HG02938 (cell line): ENCODE measurements at regions not wholly inside any gene's neighbourhood (a gene's known extent, or its start where the extent isn't known, plus 50 kb on each side); places are given as distances from the start of the nearest gene placed in this dataset.

ENCODE experiments used
- ATAC-seq: cut with Tn5 transposase; IDR thresholded peaks from one replicate; pipeline ENCODE4 v1.9.1; 2021; ENCODE audit warnings: mild to moderate bottlenecking, moderate library complexity; ENCODE audit not compliant: unreplicated experiment

DNA sequence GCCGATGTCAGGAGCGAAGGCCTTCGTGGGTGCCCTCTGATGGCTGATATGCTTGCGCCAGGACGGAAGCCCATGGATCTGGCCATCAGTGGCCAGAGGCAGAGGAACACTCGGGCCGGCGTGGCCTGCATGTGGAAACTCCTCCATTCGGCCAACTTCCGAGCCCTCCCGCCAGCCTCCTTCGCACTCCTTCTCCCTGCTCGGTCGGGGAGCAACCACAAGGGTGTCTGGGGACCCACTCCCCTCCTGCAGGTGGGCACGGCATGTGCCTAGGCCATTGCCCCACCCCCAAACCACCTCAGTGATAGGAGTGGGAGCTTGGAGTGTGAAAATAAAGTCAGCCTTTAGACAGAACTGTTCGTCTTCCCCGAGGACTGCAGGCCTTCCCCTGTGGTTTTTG, 231.3 kb downstream of the BCL11B start:
- ATAC-seq: no peak

DNA sequence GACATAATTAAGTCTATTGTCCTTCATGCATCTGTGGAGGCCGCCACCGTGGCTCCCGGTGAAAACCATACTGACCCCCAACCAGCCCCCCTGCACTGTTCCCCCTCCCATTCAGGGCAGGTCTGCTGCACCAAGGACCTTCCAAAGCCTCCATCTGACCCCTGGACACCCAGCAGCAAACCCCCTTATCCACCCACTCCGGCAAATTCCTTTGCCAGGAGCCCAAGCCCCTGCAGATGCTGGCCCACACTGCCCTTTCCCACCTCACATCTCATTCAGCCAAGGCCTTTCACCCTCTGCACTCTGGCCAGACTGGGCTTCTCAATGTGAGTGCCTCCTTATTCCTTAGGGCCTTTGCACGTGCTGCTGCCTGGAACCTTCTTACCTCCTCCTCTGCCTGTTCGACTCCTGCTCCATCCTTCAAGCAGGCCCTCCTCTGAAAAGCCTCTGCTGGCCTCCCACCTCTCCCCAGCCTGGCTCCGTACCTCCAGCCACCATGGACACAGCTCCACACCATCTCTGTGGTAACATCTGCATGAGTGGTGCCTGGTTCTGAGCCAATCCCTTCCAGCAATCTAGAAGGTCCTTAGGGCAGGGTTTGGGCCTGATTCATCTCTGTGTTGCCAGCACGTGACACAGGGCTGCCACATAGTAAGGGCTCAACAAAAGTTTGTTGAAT, 230.7 kb downstream of the BCL11B start:
- ATAC-seq: no peak

GRCh38 chr14:99041820-99042174, 230.2 kb downstream of the BCL11B start:
- ATAC-seq: no peak

DNA sequence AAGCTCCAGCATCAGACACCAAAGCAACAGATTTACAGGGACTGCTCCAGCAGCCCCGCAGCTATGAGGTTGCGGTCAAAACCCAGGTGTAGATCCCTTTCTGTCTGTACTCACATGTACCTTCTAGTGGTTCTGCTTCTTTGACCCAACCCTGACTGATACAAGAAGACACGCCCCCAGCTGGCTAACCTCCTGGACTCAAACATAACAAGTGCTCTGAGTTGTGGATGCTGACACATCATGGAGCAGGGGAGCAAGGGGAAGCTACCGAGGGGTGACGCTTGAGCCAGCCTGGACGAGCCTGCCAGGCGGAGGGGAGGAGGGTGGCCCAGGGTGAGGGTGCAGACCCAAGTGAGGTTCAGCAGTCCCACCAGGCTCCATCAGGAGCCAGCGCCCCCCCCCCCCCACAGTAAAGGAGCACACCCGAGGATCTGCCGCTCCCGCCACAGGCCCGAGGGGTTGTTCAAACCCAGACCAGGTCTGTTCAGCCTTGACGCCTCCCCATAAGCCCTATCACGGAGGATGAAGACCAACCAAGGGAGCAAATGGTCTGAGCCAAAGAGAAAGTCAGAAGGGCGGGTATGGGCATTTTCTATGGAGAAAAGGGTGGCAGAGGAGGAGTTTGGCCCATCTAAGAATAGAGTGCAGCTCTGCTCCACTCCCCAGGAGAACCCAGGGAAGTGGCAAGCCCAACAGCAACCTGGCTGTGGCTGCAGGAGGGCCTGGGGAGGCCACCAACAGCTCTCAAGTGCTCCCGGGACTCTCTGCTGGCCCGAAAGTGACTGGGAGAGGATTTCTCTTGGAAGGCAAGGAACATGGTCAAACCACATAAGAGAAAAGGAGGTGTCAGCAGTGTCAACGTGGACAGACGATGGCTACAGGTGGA, 229.4 kb downstream of the BCL11B start:
- ATAC-seq: no peak

- no peak for ATAC-seq
Observed at GRCh38 chr14:99043267-99043615, 228.8 kb downstream of the BCL11B start.

GRCh38 chr14:99043756-99044155, 228.2 kb downstream of the BCL11B start:
- no peak for ATAC-seq

GRCh38 chr14:99047441-99048031, 224.5 kb downstream of the BCL11B start:
- ATAC-seq: no peak

DNA sequence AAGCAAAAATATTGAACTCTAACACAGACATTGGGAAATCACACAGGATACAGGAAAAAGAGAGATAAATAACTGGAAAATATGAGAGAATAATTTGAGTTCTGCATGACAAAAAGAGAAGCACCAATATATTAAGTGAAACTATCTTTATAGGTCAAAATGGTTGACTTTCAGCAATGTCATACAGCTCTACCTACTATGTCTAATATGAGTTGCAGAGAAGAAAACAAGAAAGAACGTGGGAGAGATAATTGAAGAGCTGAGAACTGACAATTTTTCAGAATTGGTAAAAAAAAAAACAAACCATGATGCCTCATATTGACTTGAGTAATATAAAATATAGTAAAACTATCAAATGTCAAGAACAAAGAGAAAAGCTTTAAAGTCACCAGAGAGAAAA, 221.7 kb downstream of the BCL11B start:
- ATAC-seq: no peak

DNA sequence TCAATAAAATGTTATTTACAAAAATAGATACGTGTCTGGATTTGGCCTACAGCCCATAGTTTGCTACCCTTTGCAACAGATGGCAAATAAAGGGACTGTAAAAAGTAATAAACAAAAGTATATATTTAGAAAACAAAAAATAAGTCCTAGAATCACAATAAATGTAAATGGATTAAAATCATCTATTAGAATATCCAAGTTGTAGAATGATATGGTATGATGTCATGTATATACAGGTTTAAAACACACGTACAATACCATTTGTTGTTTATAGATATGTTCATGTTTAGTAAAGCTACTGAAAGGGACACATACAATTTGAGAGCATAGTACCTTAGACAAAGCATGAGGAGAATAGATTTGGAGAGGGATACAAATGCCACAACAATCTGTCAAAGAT, 219.5 kb downstream of the BCL11B start:
- ATAC-seq: no peak

DNA sequence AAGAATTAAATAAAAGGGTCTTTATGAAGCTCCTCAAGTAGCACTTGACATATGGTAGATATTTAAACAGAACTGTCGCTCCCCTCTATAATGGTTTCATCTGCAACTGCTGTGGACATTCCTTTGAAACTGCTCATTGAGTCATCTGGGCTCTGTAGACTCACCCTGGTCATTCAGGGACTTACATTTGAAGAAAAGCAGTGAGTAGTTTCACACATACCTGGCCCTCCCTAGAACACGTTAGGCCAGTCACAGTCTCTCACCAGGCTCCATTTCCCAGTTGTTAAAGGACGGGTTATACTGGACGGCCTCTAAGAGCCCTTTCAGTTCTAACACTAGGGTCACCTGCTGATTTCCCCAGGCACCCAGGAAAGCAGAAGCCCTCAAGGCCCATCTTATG, 217.0 kb downstream of the BCL11B start:
- ATAC-seq: no peak

- no peak for ATAC-seq
Observed at GRCh38 chr14:99055816-99056215, 216.2 kb downstream of the BCL11B start.

DNA sequence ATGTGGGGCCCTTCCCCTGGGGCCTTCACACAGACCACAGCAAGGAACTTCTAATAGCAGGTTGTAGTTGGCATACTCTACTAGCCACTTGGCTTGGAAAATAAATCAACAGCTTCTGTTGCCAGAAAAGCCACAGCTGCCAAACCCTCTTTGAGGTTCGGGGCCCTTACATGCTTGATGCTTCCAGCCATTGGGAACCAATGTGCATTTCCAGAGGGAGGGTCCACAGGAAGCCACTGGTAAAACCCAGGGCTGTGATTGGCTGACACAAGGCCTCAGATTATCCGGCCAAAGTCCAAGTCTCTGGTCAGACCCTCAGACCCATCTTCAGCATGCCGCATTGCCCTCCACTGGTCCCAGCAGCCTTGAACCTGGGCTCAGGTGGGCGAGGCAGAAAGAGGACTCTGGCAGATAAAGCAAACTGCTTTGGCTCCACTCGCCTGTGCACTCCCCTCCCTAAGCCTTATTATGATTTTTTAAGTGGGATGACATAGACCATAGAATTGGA, 214.4 kb downstream of the BCL11B start:
- ATAC-seq: no peak

DNA sequence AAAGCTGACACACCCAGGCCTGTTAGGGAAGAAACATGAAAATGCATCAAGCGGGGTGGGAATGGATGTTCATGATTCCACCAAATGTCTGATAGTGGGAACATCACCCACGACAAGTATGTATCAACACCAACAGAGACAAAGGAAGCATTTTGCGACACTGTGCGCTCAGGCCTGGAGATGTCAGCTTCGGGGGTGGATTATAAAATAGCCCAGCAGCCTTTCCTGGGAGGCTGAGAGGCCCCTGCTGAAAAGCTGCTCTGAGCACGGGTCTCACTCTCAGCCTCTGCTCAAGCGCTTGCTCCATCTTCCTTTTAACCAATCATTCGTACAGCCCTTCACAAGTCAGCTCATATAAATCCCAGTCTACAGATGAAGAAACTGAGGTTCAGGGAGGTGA, 213.5 kb downstream of the BCL11B start:
- ATAC-seq: no peak

DNA sequence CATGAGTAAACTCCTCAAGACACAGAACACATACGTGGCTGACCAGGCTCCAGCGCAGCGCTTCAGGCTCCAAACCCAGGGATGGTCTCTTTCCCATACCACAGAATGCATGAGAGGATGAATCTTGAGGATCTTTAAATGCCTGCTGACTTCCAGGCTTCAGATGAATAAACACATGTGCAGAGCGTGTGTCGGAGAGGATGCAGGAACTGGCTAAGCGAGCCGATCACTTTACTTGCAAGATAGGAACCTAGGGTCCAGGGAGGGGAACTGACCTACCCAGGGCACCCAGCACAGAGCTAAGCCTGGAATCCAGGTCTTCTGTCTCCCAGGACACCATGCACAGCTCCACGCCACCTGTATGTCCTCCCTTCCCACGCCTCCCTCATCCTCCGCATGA, 209.8 kb downstream of the BCL11B start:
- ATAC-seq: no peak

GRCh38 chr14:99062772-99063418, 209.1 kb downstream of the BCL11B start:
- ATAC-seq: no peak

DNA sequence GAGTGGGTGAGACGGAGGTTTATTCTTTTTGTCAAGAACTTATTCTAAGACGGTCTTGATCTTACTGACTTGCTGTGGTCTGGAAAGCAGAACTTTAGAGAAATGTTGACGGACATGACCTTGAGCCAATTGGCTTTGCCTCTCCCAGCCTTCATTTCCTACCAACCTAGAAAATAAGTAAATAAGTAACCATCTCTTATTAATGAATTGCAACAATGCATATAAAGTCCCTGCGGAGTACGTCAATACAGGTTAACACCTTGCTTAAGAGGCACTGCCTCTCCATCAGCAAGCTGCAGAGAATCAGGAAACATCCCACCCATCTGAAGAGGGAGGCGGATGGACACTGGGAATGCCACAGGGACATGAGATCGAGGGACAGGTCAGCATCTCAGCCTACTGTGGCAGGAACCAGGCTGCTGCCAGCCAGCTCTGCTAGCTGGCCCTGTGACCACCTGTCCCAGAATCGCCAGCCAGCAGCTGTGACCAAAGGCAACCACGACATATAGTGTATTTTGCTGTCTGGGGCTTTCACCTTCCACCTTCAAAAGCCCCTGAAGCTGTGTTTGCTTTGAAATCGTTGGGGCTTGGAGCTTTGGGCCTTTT, 208.3 kb downstream of the BCL11B start:
- no peak for ATAC-seq

GRCh38 chr14:99064262-99064954, 207.6 kb downstream of the BCL11B start:
- no peak for ATAC-seq

- no peak for ATAC-seq
Observed at GRCh38 chr14:99065551-99065950, 206.4 kb downstream of the BCL11B start.

DNA sequence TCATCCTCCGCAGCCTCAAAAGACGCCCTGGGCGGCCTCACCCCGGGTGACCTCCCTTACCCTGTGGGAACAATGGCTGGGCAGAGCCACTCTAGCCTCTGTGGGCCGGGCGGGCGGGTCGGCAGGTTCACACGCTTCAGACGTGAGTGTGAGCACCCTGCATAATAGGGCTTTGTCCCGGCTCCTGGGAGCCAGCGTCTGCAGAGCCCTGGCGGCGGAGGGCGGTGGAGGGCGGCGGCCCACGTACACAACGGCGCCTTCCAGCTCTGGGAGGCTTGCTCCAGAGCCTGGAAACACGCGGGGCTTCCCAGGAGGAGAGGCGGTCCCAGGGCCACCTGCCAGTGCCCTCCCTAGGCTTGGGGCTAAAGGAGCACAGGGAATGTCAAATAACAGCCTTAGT, 205.6 kb downstream of the BCL11B start:
- no peak for ATAC-seq

GRCh38 chr14:99067141-99067920, 204.7 kb downstream of the BCL11B start:
- no peak for ATAC-seq
